ENCODE measurements at regions not wholly inside any gene's neighbourhood (a gene's known extent, or its start where the extent isn't known, plus 50 kb on each side); places are given as distances from the start of the nearest gene placed in this dataset.

- no peak for TF ChIP-seq HNRNPL (IDR thresholded peaks at IDR 0.05; ENCODE audit: low read depth, low read length)
- TF ChIP-seq ZC3H4 (CRISPR knock-in tag; IDR thresholded peaks at IDR 0.05; ENCODE audit: borderline replicate concordance): no peak
- TF ChIP-seq RBBP5 (IDR thresholded peaks at IDR 0.05; ENCODE audit: borderline replicate concordance, insufficient read depth, low read length, poor library complexity, severe bottlenecking): no peak
- no peak for TF ChIP-seq CHAMP1 (IDR thresholded peaks at IDR 0.05)
- TF ChIP-seq CBX8 (IDR thresholded peaks at IDR 0.05; ENCODE audit: borderline replicate concordance, extremely low read depth, low read depth, low read length, poor library complexity, severe bottlenecking): no peak
- no peak for TF ChIP-seq NFIX (CRISPR knock-in tag; IDR thresholded peaks at IDR 0.05; ENCODE audit: low read depth)
- no peak for TF ChIP-seq EP400 (IDR thresholded peaks at IDR 0.05)
- no peak for TF ChIP-seq PHF20 (IDR thresholded peaks at IDR 0.05; ENCODE audit: partially characterized antibody)
- TF ChIP-seq NKRF (IDR thresholded peaks at IDR 0.05; ENCODE audit: borderline replicate concordance): no peak
- no peak for TF ChIP-seq ZNF274 (IDR thresholded peaks at IDR 0.05; ENCODE audit: borderline replicate concordance, low read depth, low read length)
- TF ChIP-seq ZNF239 (CRISPR knock-in tag; IDR thresholded peaks at IDR 0.05): no peak
- 0 out of 4 replicates have a peak, but pooled peaks of 1 of the 2 experiments have one; percentile 22 for TF ChIP-seq MLLT1 (IDR thresholded peaks at IDR 0.05)
- TF ChIP-seq ZNF165 (CRISPR knock-in tag; IDR thresholded peaks at IDR 0.05; ENCODE audit: borderline replicate concordance): no peak
- no peak for TF ChIP-seq RBM15 (IDR thresholded peaks at IDR 0.05; ENCODE audit: insufficient read depth, low read length)
- TF ChIP-seq KDM5B (IDR thresholded peaks at IDR 0.05; ENCODE audit: insufficient replicate concordance, low read depth, low read length): peak; percentile 1
- no peak for TF ChIP-seq ZNF224 (CRISPR knock-in tag; IDR thresholded peaks at IDR 0.05)
- TF ChIP-seq RUNX1 (IDR thresholded peaks at IDR 0.05; ENCODE audit: low read depth): no peak
- TF ChIP-seq POU5F1 (IDR thresholded peaks at IDR 0.05; ENCODE audit: borderline replicate concordance, low read depth, low read length, partially characterized antibody): no peak
- no peak for TF ChIP-seq DNMT1 (IDR thresholded peaks at IDR 0.05)
- TF ChIP-seq ZNF280A (IDR thresholded peaks at IDR 0.05; ENCODE audit: low read depth, partially characterized antibody): no peak
Measured at GRCh38 chr22:19578180-19579004, 54.2 kb upstream of the CLDN5 start (continued).
